HG03025 (cell line): ENCODE measurements at regions not wholly inside any gene's neighbourhood (a gene's known extent, or its start where the extent isn't known, plus 50 kb on each side); places are given as distances from the start of the nearest gene placed in this dataset.
"Not testable (repeated sequence)": the region's sequence is repeated elsewhere in the genome, so short reads cannot be mapped to it uniquely, and the experiment has no call there.

ENCODE experiments used
- ATAC-seq: cut with Tn5 transposase; IDR thresholded peaks from one replicate; pipeline ENCODE4 v1.9.1; 2021; ENCODE audit warnings: mild to moderate bottlenecking, moderate library complexity; ENCODE audit not compliant: unreplicated experiment, low FRiP score

- ATAC-seq, result no peak
Observed at GRCh38 chr4:115219315-115219860, 106.0 kb upstream of the NDST4 start.

DNA sequence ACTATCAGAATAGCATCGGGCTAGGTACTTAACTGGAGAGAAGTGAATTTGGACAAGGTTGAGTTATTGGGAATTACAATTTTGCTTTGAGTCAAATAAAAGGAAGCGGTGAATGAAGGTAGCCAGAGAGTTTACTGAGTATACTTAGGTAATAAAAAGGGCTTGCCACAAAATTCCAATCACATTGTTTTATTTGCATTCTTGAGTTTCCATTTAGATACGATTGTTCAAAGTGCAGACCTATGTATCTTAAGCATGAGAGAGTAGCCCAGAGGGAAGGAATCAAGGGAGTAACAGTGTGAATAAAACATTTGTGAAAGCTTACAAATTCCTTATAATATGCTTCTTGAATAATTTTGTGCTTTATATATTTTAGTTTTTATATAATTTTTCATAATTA lies 102.5 kb upstream of the NDST4 start:
- ATAC-seq, result no peak

- ATAC-seq, result no peak
Observed at GRCh38 chr4:115213716-115214115, 100.3 kb upstream of the NDST4 start.

GRCh38 chr4:115201042-115201330 lies 87.6 kb upstream of the NDST4 start:
- no peak for ATAC-seq

- ATAC-seq, result not testable (repeated sequence)
Observed at GRCh38 chr4:115200201-115201041, 87.0 kb upstream of the NDST4 start.

GRCh38 chr4:115194612-115195011 lies 81.2 kb upstream of the NDST4 start:
- ATAC-seq, result not testable (repeated sequence)

DNA sequence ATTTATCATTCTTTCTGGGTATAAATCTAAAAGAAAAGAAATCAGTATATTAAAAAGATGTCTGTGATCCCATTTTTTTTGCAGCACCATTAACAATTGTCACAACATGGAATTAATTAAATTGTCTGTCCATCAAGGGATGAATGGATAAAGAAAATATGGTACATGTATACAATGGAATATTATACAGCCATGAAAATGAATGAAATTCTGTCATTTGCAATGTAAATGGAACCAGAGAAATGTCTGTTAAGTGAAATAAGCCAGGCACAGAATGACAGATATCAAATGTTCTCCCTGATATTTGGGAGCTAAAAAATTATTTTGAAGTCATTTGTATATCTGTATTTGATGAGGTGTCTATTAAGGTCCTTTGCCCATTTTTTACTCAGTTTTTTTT lies 77.1 kb upstream of the NDST4 start:
- no peak for ATAC-seq

DNA sequence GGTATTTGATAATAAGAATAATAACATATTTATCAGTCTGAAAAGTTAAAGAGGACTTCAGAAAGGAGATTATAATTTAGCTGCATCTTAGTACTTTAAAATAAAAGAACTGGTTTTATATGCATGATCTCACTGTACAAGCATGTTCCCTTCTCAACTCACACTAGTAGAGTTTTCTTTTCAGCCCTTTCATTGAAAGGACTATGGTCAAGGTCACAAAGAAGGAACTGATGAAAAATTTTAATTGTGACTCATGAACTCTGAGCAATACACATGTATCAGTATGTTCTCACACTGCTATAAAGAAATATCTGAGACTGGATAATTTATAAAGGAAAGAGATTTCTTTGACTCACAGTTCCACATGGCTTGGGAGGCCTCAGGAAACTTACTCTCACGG lies 73.7 kb upstream of the NDST4 start:
- ATAC-seq, result no peak

GRCh38 chr4:115179438-115180062 lies 66.1 kb upstream of the NDST4 start:
- not testable (repeated sequence) for ATAC-seq

GRCh38 chr4:115178687-115179086 lies 65.3 kb upstream of the NDST4 start:
- ATAC-seq, result not testable (repeated sequence)

DNA sequence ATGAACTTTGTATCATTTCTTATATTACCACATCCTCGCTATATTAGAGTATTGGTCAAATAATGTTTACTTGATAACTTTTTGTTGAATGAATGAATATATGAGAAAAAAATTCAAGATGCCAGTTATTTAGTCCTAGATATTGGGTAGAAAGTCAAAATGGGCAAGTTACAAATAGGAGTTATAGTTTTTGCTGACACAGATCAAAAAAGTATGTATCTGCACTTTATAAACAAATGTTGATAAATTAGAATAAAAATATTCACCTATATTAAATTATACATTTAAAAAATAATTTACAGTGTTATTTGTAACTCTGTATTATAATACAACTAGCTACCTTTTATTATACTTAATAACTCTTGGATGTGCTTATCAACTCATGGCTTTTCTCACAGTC lies 57.8 kb upstream of the NDST4 start:
- no peak for ATAC-seq

DNA sequence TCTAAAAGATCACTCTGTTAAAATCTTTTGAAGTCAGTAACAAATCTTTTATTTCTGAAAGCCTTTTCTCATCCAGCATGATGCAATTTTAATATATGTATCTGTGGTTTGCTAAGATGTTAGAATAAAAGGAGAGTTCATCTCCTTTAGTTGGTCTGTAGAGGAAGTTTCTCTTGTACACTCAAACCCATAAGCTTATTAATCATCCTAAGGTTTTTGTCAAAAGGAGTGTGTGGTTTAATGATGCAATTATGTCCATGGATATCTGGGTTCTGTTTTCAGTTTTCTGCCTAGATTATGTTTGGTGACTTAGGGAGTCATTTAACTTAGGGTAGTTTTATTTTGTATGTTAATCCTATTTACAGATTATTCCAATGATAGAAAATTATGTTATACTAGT lies 52.1 kb upstream of the NDST4 start:
- no peak for ATAC-seq
